NCI-H2196 (cell line): ENCODE measurements at regions not wholly inside any gene's neighbourhood (a gene's known extent, or its start where the extent isn't known, plus 50 kb on each side); places are given as distances from the start of the nearest gene placed in this dataset.

ENCODE experiments used
- DNase-seq: peaks from one replicate; lab custom pipeline; 2025; ENCODE audit not compliant: unreplicated experiment; lab: John Stamatoyannopoulos, UW

- DNase-seq: no peak
Measured at GRCh38 chr5:40416098-40416497, 263.6 kb upstream of the PTGER4 start.

DNA sequence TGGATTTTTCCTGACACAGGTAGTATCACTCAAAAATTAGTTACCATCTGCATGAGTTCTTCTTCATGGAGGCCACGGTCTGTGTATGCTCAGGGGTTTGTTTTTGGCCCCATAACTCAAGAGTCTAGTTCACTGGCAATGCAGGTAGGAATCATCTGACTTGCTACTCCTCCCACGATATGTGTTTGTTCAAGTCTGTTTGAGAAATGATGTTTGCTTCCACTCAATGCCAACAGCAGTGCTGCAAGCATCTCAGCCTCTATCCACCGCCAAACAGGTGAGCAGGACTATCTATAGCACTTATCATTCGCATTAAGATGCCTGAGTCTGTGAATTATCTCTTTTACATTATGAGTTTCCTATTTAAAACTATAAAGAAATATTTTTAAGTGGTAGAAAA is 264.8 kb upstream of the PTGER4 start:
- no peak for DNase-seq

DNA sequence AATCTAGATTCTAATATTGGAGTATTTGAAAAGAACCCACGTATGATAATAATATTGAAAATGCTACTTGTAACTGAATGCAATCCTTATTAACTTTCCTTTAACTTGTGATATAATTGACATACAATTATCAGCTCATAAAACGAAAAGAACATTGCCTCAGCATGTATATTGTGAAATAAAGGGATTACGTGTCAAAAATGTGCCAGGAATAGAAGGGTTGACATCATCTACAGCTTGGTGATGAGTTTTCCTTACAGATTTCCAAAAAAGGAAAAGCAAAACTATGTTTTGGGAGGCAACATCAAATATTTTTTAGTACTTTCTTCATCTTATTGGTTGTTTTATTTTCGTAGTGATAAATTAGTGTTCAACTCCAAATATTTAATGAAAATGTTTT is 266.0 kb upstream of the PTGER4 start:
- DNase-seq: no peak

GRCh38 chr5:40412771-40413170 is 266.9 kb upstream of the PTGER4 start:
- no peak for DNase-seq

DNA sequence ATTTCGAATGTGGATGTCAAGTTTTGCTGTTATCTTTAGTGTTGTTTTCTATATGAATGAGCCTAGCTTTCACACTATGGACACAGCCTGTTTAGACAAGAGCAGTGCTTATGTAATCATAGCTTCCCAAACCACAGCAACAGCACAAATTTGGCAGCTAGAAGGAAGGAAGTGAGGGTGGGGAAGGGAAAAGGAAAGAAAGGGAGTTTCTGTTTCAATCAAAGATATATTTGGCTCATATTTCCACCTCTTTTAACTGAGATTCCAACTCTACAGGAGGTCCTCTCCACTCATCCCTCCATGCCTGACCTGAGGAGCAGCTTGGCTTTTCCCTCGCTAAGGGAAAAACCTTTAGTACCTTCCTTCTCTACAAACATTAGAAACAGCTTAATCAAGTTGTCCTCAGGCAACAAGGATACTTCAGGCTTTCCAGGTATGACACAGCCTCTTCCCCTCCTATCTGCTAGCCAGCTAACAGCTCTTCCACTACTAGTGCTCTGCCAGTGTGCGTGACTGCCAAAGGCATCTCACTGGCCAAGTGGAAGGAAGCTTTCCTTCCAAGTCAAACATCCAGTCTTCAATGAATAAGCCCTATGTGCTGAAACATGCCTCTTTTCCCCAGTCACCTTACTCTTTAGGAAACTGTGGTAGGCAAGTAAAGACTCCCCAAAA is 268.6 kb upstream of the PTGER4 start:
- DNase-seq: no peak

DNA sequence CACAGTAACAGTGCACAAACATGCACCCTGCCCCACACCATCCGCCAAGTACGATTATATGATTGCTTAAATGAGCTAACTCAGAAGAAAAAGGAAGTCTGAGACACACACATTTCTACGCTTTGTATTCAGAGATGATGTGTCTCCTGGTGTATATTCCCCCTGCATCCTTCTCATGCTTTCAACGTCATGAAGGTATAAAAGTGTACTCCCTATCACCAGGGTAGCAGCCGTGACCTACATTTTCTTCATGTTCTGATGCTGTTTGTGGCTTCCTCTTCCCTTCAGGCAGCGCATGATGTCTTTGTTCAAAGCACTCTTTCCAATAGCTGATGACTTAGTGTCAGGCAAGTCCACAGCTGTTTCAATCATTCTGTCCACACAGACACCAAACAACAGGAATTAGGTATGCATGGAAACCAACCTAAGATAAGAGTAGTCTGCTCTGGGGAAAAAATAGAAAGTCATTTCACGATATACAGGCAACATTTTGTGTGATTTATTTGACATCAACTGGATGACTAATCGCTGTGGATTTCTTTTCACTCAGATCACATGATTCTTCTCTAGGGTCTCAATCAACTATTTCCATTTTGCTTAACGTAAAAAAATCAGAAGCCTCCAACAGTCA is 269.4 kb upstream of the PTGER4 start:
- no peak for DNase-seq

- no peak for DNase-seq
Measured at GRCh38 chr5:40409601-40410000, 270.1 kb upstream of the PTGER4 start.

GRCh38 chr5:40406741-40407211 is 272.9 kb upstream of the PTGER4 start:
- DNase-seq: no peak

DNA sequence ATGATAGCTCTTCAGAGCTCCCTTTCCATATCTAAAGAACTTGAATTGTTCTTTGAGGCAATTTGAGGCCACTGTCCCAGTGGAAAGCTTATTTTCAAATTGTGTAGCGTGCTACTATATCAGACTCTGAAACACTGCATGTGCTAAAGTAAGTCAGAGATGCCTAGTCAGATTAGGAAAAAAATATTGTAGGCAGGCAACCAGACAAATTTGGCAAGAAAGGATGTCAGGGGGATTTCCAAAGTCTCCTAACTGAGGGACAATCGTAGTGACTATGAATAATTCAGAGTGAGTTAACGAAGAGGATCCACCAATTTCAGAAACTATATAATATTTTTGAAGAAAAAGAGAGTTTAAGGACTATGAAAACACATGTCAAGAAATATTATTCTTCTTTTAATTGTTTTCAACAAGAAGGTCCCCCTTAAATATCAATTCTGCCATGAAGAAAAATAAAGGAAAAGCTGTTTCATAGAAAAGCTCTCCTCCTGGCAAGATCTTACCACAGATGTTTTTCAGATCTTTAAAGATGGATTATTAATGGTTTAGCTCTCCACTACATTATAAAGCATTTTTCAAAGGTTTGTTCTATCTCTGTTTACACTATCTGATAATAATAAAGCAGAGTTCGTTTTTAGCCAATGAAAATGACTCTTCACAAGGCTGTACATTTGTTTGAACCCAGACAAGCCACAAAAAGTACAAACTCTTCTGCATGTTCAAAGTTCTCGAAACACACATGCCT is 273.5 kb upstream of the PTGER4 start:
- no peak for DNase-seq

GRCh38 chr5:40405230-40405629 is 274.5 kb upstream of the PTGER4 start:
- no peak for DNase-seq

- no peak for DNase-seq
Measured at GRCh38 chr5:40404613-40405012, 275.1 kb upstream of the PTGER4 start.

DNA sequence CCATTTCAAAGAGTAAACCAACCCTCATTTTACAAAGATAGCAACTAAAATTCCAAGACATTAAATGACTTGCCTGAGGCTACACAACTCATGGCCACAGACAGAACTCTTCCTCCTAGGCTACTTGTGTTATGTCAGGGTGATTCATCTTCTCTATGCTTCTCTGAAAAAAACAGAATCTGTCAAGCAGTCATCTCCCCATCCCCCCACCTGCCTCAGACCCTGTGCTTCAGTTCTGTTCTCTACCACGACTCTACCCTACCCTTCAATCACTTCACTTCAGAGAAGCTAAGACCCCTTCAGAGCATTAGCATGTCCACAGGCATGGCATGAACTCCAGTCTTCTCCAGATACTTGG is 277.7 kb upstream of the PTGER4 start:
- DNase-seq: no peak

GRCh38 chr5:40401284-40402006 is 278.3 kb upstream of the PTGER4 start:
- no peak for DNase-seq

GRCh38 chr5:40400245-40400644 is 279.5 kb upstream of the PTGER4 start:
- no peak for DNase-seq

- DNase-seq: no peak
Measured at GRCh38 chr5:40399349-40399748, 280.4 kb upstream of the PTGER4 start.

DNA sequence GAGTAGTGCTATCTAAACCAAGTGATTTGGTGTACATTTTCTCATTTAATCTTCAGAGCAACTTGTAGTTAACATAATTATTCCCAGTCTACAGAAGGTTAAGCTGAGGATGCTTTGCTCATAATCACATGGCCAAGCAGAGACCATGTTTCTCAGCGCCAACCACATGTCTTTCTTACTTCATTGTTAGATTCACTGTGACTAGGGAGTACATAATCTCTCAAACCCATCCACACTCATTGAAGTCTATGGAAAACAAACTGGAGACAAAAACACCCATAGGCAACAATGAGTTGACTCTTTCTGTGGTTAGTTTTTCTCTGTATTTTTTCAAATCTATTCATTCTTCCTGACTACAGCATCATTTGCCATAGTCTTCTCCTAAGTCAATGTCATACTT is 281.7 kb upstream of the PTGER4 start:
- no peak for DNase-seq

DNA sequence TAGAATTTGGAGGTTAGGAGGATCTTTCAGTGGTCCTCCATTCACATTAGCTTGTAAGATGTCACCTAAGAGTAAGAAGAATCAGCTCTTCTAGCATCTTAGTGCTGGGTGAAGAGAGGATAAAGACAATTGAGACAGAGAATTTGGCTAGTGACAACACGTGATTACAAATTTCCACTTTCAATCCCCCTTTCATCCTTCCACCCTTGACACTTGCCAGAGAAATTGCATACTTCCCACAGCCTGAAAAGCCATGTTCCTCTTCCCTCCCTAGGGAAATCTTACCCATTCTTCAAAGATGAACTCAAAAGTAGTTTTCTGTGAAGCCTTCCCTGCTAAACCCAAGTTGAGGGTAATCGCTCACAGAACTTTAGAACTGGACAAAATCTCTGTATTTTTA is 282.6 kb upstream of the PTGER4 start:
- DNase-seq: no peak

DNA sequence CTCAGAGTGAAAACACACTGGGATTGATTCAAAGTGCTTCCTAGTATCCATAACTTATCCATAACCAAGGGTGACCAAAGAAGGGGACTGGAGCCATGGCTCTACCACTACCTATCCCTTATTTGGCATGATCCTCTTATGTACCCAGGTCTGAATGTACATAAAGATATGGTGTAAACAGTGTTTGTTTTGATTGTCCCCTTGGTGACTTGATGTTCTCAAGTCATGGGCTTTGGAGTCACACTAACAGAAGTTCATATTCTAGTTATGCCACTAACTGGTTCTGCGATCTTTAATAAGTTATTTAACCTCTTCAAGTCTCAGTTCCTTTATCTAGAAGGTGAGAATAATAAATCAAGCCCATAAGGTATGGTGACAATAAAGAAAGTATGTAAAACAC is 283.4 kb upstream of the PTGER4 start:
- DNase-seq: no peak

DNA sequence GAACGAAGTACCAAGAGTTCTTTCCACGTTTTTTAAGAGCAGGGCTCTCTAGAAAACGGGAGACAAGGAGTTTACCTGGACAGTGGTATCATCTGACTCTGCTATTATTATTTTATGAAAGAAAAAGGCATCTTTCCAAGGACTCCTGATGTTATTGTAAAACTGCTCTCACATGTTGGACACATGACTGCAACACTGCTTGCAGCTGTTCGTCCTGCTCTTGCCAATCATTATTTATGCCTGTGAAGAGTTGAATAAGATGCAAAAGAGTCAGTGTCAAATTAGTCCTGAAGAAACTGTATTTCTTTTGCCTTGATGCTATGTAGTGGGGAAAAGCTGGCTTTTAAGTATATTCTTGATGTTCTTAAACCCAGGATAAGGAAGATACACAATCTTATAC is 284.5 kb upstream of the PTGER4 start:
- DNase-seq: no peak

- no peak for DNase-seq
Measured at GRCh38 chr5:40394698-40395097, 285.0 kb upstream of the PTGER4 start.

- DNase-seq: no peak
Measured at GRCh38 chr5:40391642-40392041, 288.1 kb upstream of the PTGER4 start.
